ENCODE measurements at regions not wholly inside any gene's neighbourhood (a gene's known extent, or its start where the extent isn't known, plus 50 kb on each side); places are given as distances from the start of the nearest gene placed in this dataset.
"Not testable (repeated sequence)": the region's sequence is repeated elsewhere in the genome, so short reads cannot be mapped to it uniquely, and the experiment has no call there.

DNA sequence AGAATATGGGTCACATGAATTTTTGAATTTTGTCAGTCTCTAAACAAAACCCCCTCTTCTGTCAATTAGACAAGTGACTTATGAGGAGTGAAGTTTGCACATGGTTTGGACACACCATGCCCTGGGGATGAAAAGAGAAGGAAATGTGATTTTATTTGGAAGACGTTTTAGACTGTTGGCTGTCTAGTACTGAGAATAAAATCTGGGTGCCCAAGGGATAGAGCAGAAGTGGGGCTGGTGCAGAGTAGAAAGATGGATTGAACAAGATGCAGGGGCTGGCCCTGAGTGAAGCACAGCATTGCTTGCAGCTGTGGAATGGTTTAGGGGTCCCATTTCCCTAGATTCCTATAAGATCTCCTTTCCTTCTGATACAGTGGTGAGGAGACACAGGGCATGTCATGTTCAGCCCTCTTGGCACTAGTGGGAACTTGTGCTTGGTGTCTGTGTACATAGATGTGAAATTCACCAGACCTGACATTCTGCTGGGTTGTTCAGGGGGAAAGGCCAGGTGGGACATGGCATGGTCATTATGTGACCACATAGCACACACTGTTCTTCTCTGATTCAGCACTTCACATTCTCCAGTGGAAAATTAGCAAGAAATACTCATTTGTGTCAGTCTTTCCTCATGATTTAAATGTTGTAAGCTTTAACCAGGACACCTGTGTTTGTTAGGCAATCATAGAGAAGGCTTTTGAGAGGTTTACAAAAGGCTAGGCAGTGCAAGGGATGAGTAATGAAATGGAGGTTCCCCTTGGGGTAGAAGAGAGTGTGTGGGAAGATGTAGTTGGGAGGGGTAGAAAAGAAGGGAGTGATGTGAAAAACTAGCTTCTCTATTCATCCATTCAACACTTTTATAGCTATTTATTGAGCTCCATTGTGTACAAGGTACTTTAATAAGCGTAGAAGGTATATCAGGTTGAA, 202.3 kb upstream of the IGF1 start:
- H3K9me3 ChIP-seq (ENCODE audit: insufficient read depth, low read depth, low read length): no peaks in the 10 kb centered on the region
- no peaks in the 10 kb centered on the region for H3K36me3 ChIP-seq (ENCODE audit: insufficient read depth, low read depth, low read length)
- H3K27me3 ChIP-seq (ENCODE audit: insufficient read depth, low read length): no peaks in the 10 kb centered on the region
- H3K4me1 ChIP-seq (ENCODE audit: insufficient read depth, low read length): 0 out of 2 replicates have a peak, but pooled peaks cover 2% of the 10 kb centered on the region
- H3K9ac ChIP-seq (ENCODE audit: low read depth, low read length): no peak overlapping the region
- H3K27ac ChIP-seq (ENCODE audit: low read length): no peak overlapping the region
- H3K4me3 ChIP-seq (ENCODE audit: low read length): no peak overlapping the region

DNA sequence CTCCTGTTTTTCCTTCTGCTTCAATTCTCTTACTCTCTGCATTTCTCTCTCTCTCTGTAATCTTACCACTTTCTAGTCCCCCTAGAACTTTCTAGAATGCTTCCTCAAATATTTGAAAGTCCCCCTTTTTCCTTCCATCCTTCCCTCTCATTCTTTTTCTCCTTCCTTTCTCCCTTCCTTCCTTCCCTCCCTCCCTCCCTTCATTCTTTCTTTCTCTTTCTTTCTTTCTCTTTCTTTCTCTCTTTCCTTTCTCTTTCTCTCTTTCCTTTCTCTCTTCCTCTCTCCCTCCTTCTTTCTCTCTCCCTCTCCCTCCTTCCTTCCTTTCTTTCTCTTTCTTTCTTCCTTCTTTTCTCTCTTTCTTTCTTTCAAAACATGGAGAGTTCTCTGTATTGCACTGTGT, 201.4 kb upstream of the IGF1 start:
- no peaks in the 10 kb centered on the region for H3K9me3 ChIP-seq (ENCODE audit: insufficient read depth, low read depth, low read length)
- H3K27ac ChIP-seq (ENCODE audit: low read length): no peak overlapping the region
- 0 out of 2 replicates have a peak, but pooled peaks cover 2% of the 10 kb centered on the region for H3K4me1 ChIP-seq (ENCODE audit: insufficient read depth, low read length)
- H3K4me3 ChIP-seq (ENCODE audit: low read length): no peak overlapping the region
- H3K9ac ChIP-seq (ENCODE audit: low read depth, low read length): no peak overlapping the region
- H3K36me3 ChIP-seq (ENCODE audit: insufficient read depth, low read depth, low read length): no peaks in the 10 kb centered on the region
- H3K27me3 ChIP-seq (ENCODE audit: insufficient read depth, low read length): no peaks in the 10 kb centered on the region

DNA sequence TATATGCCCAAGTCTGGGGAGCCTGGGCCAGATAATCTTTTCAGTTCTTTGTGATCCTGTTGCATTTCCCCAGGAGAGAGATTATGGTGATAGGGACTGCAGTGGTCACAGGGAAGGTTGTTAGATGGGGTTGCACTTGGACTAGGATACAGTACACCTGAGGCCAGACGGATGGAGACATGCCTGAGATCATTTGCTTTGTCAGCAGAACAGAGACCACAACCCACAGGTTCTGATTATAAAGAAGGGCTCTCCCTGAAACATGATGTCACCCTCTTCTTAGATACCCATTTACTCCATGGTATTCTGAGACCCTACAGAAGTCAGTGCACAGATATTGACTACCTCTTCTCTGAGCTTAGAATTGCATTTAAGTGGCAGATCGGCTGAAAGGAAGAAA, 200.9 kb upstream of the IGF1 start:
- Histone ChIP-seq H3K9me3 (ENCODE audit: insufficient read depth, low read depth, low read length) (no peaks in the 10 kb centered on the region), H3K36me3 (ENCODE audit: insufficient read depth, low read depth, low read length) (no peaks in the 10 kb centered on the region), H3K4me1 (ENCODE audit: insufficient read depth, low read length) (0 out of 2 replicates have a peak, but pooled peaks cover 2% of the 10 kb centered on the region), H3K4me3 (ENCODE audit: low read length) (no peak overlapping the region), H3K27me3 (ENCODE audit: insufficient read depth, low read length) (no peaks in the 10 kb centered on the region), H3K27ac (ENCODE audit: low read length) (no peak overlapping the region), H3K9ac (ENCODE audit: low read depth, low read length) (no peak overlapping the region)

DNA sequence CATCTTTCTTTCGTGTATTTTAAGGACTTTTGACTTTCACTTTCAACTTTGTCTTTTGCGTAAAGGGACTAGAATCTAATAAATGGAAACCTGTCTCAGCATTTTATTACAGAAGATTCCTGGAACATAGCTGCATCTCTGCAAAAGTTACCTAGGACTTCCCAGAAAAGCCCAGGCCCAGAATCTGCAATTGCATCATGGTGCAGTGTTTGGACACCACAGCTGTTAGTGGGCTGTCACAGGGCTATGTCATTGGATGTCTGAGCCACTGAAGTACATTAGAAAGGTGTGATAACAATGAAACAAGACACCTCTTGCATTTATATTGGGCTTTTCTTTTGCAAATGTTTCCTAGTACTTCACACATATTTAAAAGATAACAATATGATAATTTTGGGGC, 199.9 kb upstream of the IGF1 start:
- H3K36me3 ChIP-seq (ENCODE audit: insufficient read depth, low read depth, low read length): no peaks in the 10 kb centered on the region
- no peak overlapping the region for H3K27ac ChIP-seq (ENCODE audit: low read length)
- H3K9ac ChIP-seq (ENCODE audit: low read depth, low read length): no peak overlapping the region
- H3K4me1 ChIP-seq (ENCODE audit: insufficient read depth, low read length): 0 out of 2 replicates have a peak, but pooled peaks cover 2% of the 10 kb centered on the region
- no peaks in the 10 kb centered on the region for H3K27me3 ChIP-seq (ENCODE audit: insufficient read depth, low read length)
- no peak overlapping the region for H3K4me3 ChIP-seq (ENCODE audit: low read length)
- H3K9me3 ChIP-seq (ENCODE audit: insufficient read depth, low read depth, low read length): no peaks in the 10 kb centered on the region

DNA sequence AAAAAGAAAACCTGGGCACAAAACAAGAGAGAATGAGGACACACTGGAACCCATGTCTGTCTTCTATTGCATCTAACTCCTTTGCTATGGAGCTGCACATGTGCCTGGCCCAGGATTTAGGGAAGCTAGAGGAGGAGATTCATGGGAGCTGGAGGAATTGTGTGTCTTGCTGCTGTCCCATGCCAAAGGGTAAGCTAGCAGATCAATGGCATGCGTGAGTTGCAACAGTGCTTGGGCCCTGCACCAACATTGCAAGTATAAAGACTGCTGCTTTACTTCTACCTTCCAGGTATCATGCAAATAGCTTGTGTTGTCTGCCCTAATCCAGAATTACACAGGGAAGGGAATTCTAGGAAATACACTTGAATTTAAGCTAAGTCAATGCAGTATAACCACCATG, 196.4 kb upstream of the IGF1 start:
- 0 out of 2 replicates have a peak, but pooled peaks cover 2% of the 10 kb centered on the region for H3K4me1 ChIP-seq (ENCODE audit: insufficient read depth, low read length)
- no peak overlapping the region for H3K4me3 ChIP-seq (ENCODE audit: low read length)
- H3K27me3 ChIP-seq (ENCODE audit: insufficient read depth, low read length): no peaks in the 10 kb centered on the region
- peaks cover 9% of the 10 kb centered on the region for H3K9me3 ChIP-seq (ENCODE audit: insufficient read depth, low read depth, low read length)
- H3K36me3 ChIP-seq (ENCODE audit: insufficient read depth, low read depth, low read length): no peaks in the 10 kb centered on the region
- H3K27ac ChIP-seq (ENCODE audit: low read length): no peak overlapping the region
- no peak overlapping the region for H3K9ac ChIP-seq (ENCODE audit: low read depth, low read length)

DNA sequence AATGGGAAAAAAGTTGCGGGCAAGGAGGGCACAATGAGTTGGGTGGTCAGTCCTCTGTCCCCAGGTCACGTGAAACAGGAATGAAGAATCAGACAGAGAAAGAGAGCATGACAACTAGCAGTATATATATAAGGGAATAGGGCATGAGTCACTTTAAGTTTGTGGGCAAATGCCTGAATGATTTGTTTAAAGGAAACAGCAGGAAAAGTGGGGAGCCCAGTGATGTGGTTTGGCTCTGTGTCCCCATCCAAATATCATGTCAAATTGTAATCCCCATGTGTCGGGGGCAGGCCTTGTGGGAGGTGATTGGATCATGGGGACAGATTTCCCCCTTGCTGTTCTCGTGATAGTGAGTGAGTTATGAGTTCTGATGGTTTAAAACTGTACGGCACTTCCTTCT, 195.3 kb upstream of the IGF1 start:
- peaks cover 9% of the 10 kb centered on the region for H3K9me3 ChIP-seq (ENCODE audit: insufficient read depth, low read depth, low read length)
- H3K9ac ChIP-seq (ENCODE audit: low read depth, low read length): no peak overlapping the region
- no peaks in the 10 kb centered on the region for H3K27me3 ChIP-seq (ENCODE audit: insufficient read depth, low read length)
- no peak overlapping the region for H3K4me3 ChIP-seq (ENCODE audit: low read length)
- H3K36me3 ChIP-seq (ENCODE audit: insufficient read depth, low read depth, low read length): no peaks in the 10 kb centered on the region
- no peak overlapping the region for H3K27ac ChIP-seq (ENCODE audit: low read length)
- 0 out of 2 replicates have a peak, but pooled peaks cover 2% of the 10 kb centered on the region for H3K4me1 ChIP-seq (ENCODE audit: insufficient read depth, low read length)

DNA sequence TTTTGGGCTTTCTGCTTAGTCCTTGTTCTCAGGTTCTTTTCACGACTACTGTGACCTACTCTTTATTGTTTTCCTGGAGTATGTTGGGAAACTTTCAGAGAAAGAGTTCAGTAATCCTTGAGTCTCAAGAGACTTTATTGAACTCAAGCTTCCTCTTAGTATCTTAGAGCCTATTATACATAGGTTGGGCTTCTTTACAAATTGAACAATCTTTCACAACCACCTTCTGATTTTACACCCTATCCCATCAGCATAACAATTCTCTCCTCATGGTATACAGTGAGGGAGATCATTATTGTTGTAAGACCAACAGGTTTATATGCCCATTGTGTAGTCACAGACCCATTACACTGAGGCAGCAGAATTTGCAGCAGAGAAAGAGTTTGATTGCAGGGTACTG, 193.2 kb upstream of the IGF1 start:
- H3K4me1 ChIP-seq (ENCODE audit: insufficient read depth, low read length): peaks cover 8% of the 10 kb centered on the region
- no peak overlapping the region for H3K9ac ChIP-seq (ENCODE audit: low read depth, low read length)
- H3K36me3 ChIP-seq (ENCODE audit: insufficient read depth, low read depth, low read length): no peaks in the 10 kb centered on the region
- H3K27me3 ChIP-seq (ENCODE audit: insufficient read depth, low read length): no peaks in the 10 kb centered on the region
- H3K27ac ChIP-seq (ENCODE audit: low read length): no peak overlapping the region
- no peak overlapping the region for H3K4me3 ChIP-seq (ENCODE audit: low read length)
- peaks cover 9% of the 10 kb centered on the region for H3K9me3 ChIP-seq (ENCODE audit: insufficient read depth, low read depth, low read length)

DNA sequence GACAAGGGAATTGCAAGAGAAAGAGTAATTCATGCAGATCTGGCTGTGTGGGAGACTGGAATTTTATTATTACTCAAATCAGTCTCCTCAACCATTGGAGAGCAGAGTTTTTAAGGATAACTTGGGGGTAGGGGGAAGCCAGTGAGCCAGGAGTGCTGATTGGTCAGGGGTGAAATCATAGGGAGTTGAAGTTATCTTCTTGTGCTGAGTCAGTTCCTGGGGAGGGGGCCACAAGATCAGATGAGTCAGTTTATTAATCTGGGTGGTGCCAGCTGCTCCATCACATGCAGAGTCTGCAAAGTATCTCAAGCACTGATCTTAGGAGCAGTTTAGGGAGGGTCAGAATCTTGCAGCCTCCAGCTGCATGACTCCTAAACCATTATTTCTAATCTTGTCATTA, 191.8 kb upstream of the IGF1 start:
- not testable (repeated sequence) for H3K4me3 ChIP-seq (ENCODE audit: low read length); H3K9ac ChIP-seq (ENCODE audit: low read depth, low read length); H3K4me1 ChIP-seq (ENCODE audit: insufficient read depth, low read length); H3K27ac ChIP-seq (ENCODE audit: low read length); H3K36me3 ChIP-seq (ENCODE audit: insufficient read depth, low read depth, low read length); H3K27me3 ChIP-seq (ENCODE audit: insufficient read depth, low read length); H3K9me3 ChIP-seq (ENCODE audit: insufficient read depth, low read depth, low read length)

DNA sequence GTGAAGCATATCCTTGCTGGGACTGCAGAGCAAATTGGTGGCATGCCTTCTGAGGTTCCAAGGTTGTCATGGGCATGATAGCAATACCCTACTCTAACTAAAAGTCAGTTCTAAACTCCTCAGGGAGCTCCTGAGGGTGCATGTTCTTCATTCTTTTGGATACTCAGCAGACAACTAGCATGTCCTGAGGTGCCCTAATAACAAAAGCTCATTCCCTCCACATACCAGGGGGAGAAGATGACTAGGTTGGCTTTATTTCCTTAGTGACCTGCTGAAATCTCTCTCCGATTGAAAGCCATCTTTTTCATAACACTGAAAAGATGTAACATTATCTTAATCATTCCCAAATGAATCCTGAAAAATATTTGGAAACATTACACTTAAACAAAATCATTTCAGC, 188.7 kb upstream of the IGF1 start:
- H3K9ac ChIP-seq (ENCODE audit: low read depth, low read length): no peak overlapping the region
- H3K36me3 ChIP-seq (ENCODE audit: insufficient read depth, low read depth, low read length): no peaks in the 10 kb centered on the region
- H3K9me3 ChIP-seq (ENCODE audit: insufficient read depth, low read depth, low read length): peaks cover 9% of the 10 kb centered on the region
- H3K4me1 ChIP-seq (ENCODE audit: insufficient read depth, low read length): peaks cover 8% of the 10 kb centered on the region
- H3K27ac ChIP-seq (ENCODE audit: low read length): no peak overlapping the region
- no peak overlapping the region for H3K4me3 ChIP-seq (ENCODE audit: low read length)
- no peaks in the 10 kb centered on the region for H3K27me3 ChIP-seq (ENCODE audit: insufficient read depth, low read length)

DNA sequence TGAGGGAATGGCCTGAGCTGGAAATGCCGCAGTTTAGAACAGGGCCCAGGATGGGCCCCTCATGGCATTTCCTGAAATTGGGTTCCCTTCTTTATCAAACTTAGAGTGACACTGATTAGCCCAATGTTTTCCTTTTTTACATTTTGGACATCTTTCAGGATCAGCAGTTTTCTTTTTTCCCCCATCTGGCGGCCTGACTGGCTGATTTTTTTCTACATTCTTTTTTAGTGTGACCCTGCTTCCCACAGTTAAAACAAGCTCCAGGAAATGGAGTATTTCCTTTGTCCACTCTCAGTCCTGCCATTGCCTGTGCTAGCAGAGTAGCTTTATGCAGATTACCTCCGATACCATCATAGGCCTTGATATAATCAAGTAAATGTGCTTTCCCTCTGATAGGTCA, 185.8 kb upstream of the IGF1 start:
- H3K27ac ChIP-seq (ENCODE audit: low read length); H3K9me3 ChIP-seq (ENCODE audit: insufficient read depth, low read depth, low read length); H3K4me3 ChIP-seq (ENCODE audit: low read length); H3K27me3 ChIP-seq (ENCODE audit: insufficient read depth, low read length); H3K9ac ChIP-seq (ENCODE audit: low read depth, low read length); H3K36me3 ChIP-seq (ENCODE audit: insufficient read depth, low read depth, low read length); H3K4me1 ChIP-seq (ENCODE audit: insufficient read depth, low read length): not testable (repeated sequence)

DNA sequence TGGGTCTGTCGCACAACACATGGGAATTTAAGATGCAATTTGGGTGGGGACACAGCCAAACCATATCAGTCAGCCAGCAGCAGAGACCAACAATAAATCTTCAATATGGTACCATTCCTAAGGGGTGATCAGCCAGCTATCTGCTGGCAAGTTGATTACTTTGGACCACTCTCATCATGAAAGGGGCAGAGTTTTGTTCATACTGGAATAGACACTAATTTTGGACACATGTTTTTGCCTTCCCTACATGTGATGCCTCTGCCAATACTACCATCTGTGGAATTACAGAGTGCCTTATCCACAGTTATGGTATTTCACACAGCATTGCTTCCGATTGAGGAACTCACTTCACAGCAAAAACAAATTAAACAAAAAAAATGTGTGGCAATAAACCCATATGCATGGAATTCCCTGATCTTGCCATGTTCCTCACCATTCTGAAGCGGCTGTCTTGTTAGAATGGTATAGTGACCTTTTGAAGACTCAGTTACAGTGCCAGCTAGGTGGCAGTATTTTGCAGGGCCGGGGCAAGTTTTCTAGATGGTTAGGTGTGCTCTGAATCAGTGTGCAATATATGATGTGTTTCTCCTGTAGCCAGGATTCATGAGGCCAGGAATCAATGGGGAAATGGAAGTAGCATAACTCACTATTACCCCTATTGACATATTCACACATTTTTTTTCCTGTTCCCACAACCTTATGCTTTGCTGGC, 179.0 kb upstream of the IGF1 start:
- H3K27ac ChIP-seq (ENCODE audit: low read length): no peak overlapping the region
- no peaks in the 10 kb centered on the region for H3K4me1 ChIP-seq (ENCODE audit: insufficient read depth, low read length)
- H3K36me3 ChIP-seq (ENCODE audit: insufficient read depth, low read depth, low read length): no peaks in the 10 kb centered on the region
- peaks cover 16% of the 10 kb centered on the region for H3K9me3 ChIP-seq (ENCODE audit: insufficient read depth, low read depth, low read length)
- H3K9ac ChIP-seq (ENCODE audit: low read depth, low read length): no peak overlapping the region
- no peak overlapping the region for H3K4me3 ChIP-seq (ENCODE audit: low read length)
- H3K27me3 ChIP-seq (ENCODE audit: insufficient read depth, low read length): no peaks in the 10 kb centered on the region

DNA sequence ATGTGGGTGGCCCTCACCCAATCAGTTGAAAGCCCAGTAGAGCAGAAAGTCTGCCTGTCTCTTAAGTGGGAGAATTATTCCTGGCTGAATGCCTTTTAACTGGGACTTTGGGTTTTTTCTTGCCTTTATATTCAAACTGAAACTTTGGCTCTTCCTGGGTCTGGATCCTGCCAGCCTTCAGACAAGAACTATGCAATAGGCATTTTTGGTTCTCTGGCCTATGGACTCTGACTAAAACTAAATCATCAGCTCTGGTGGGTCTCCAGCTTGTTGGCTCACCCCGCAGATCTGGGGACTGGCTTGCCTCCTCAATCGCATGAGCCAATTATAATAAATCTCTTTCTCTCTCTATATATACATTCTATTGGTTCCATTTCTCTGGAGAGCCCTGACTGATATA, 173.0 kb upstream of the IGF1 start:
- Histone ChIP-seq H3K27ac (ENCODE audit: low read length) (no peak overlapping the region), H3K9ac (ENCODE audit: low read depth, low read length) (no peak overlapping the region), H3K36me3 (ENCODE audit: insufficient read depth, low read depth, low read length) (no peaks in the 10 kb centered on the region), H3K27me3 (ENCODE audit: insufficient read depth, low read length) (no peaks in the 10 kb centered on the region), H3K4me3 (ENCODE audit: low read length) (no peak overlapping the region), H3K9me3 (ENCODE audit: insufficient read depth, low read depth, low read length) (peaks cover 16% of the 10 kb centered on the region), H3K4me1 (ENCODE audit: insufficient read depth, low read length) (no peaks in the 10 kb centered on the region)

All from iPS-20b (cell line).